CD1c-positive myeloid dendritic cell (primary cell): ENCODE measurements at regions not wholly inside any gene's neighbourhood (a gene's known extent, or its start where the extent isn't known, plus 50 kb on each side); places are given as distances from the start of the nearest gene placed in this dataset.

Experiments used
- DNase-seq: peaks from one replicate; pipeline ENCODE4 v3.0.0-alpha.2; 2016; ENCODE audit errors: extremely low spot score

- DNase-seq = no peak
These were observed 269.6 kb downstream of the HTR7 start for GRCh38 chr10:90588222-90588621.

- no peak for DNase-seq
These were observed 268.0 kb downstream of the HTR7 start for GRCh38 chr10:90589825-90590224.

- no peak for DNase-seq
These were observed 266.2 kb downstream of the HTR7 start for GRCh38 chr10:90591629-90592028.

- DNase-seq = peak; percentile 40
These were observed 265.1 kb downstream of the HTR7 start for GRCh38 chr10:90592638-90593302.

GRCh38 chr10:90598513-90598912 is 259.3 kb downstream of the HTR7 start:
- DNase-seq = no peak

- DNase-seq = no peak
These were observed 254.8 kb downstream of the HTR7 start for GRCh38 chr10:90602862-90603610.

GRCh38 chr10:90604636-90605035 is 253.2 kb downstream of the HTR7 start:
- DNase-seq = no peak

GRCh38 chr10:90605506-90605905 is 252.3 kb downstream of the HTR7 start:
- no peak for DNase-seq

- DNase-seq = no peak
These were observed 245.6 kb downstream of the HTR7 start for GRCh38 chr10:90612276-90612675.

GRCh38 chr10:90614631-90615030 is 243.2 kb downstream of the HTR7 start:
- DNase-seq = no peak

GRCh38 chr10:90621577-90621976 is 236.3 kb downstream of the HTR7 start:
- no peak for DNase-seq

- DNase-seq = no peak
These were observed 222.6 kb downstream of the HTR7 start for GRCh38 chr10:90635111-90635765.

GRCh38 chr10:90640756-90641155 is 217.1 kb downstream of the HTR7 start:
- no peak for DNase-seq

GRCh38 chr10:90641731-90642130 is 216.1 kb downstream of the HTR7 start:
- no peak for DNase-seq

GRCh38 chr10:90642136-90642535 is 215.7 kb downstream of the HTR7 start:
- DNase-seq = no peak

GRCh38 chr10:90642650-90643049 is 215.2 kb downstream of the HTR7 start:
- DNase-seq = no peak

GRCh38 chr10:90644165-90644564 is 213.7 kb downstream of the HTR7 start:
- no peak for DNase-seq

- DNase-seq = no peak
These were observed 207.0 kb downstream of the HTR7 start for GRCh38 chr10:90650858-90651257.

GRCh38 chr10:90652519-90652918 is 205.3 kb downstream of the HTR7 start:
- no peak for DNase-seq

- no peak for DNase-seq
These were observed 199.0 kb downstream of the HTR7 start for GRCh38 chr10:90658791-90659190.

GRCh38 chr10:90665905-90666662 is 191.8 kb downstream of the HTR7 start:
- no peak for DNase-seq

- DNase-seq = no peak
These were observed 183.4 kb downstream of the HTR7 start for GRCh38 chr10:90674461-90674860.
